H1 (cell line): ENCODE measurements at regions not wholly inside any gene's neighbourhood (a gene's known extent, or its start where the extent isn't known, plus 50 kb on each side); places are given as distances from the start of the nearest gene placed in this dataset.

ENCODE experiments used
- ATF2 ChIP-seq: IDR thresholded peaks from 2 replicates; pipeline ENCODE4 v1.6.1; 2012; ENCODE audit warnings: low read length, inconsistent platforms
- BACH1 ChIP-seq: IDR thresholded peaks from 2 replicates; pipeline ENCODE4 v1.6.1; 2012; ENCODE audit warnings: low read length, improper control_type of control experiment
- CEBPB ChIP-seq: IDR thresholded peaks from 2 replicates; pipeline ENCODE4 v1.6.1; 2012; ENCODE audit warnings: low read depth, low read length
- CHD2 ChIP-seq: IDR thresholded peaks from 2 replicates; pipeline ENCODE4 v1.6.1; 2012; ENCODE audit warnings: low read length, improper control_type of control experiment
- POLR2A ChIP-seq, 2 experiments: IDR thresholded peaks; 1 replicate in 1 of 2; 2 replicates in 1 of 2; pipeline ENCODE4 v1.6.1; 2011; ENCODE audit warnings: low read depth in 2 of 2, low read length in 2 of 2, mild to moderate bottlenecking in 2 of 2; ENCODE audit errors: control extremely low read depth in 1 of 2
- POLR2AphosphoS5 ChIP-seq: IDR thresholded peaks from 2 replicates; pipeline ENCODE4 v1.6.1; 2011; ENCODE audit warnings: low read depth, low read length
- RAD21 ChIP-seq, 2 experiments: IDR thresholded peaks in 1 of 2; conservative IDR thresholded peaks in 1 of 2; 2 replicates each; pipeline ENCODE4 v1.6.1; 2011; ENCODE audit warnings: low read depth in 2 of 2, low read length in 2 of 2, improper control_type of control experiment in 1 of 2, inconsistent platforms in 1 of 2, mild to moderate bottlenecking in 1 of 2, moderate library complexity in 1 of 2
- TEAD4 ChIP-seq: IDR thresholded peaks from 2 replicates; pipeline ENCODE4 v1.6.1; 2012; ENCODE audit warnings: low read depth, low read length, inconsistent platforms, mixed read lengths
- TF ChIP-seq, protein P1 (sequence below), 3 experiments: IDR thresholded peaks; 1 replicate in 2 of 3; 2 replicates in 1 of 3; pipeline versions ENCODE4 v1.5.1 to v1.6.1; 2011; ENCODE audit warnings: low read length in 3 of 3, mild to moderate bottlenecking in 3 of 3, inconsistent platforms in 2 of 3, low read depth in 1 of 3, moderate library complexity in 1 of 3; ENCODE audit not compliant: insufficient read depth in 1 of 3; ENCODE audit errors: control extremely low read depth in 1 of 3

DNA sequence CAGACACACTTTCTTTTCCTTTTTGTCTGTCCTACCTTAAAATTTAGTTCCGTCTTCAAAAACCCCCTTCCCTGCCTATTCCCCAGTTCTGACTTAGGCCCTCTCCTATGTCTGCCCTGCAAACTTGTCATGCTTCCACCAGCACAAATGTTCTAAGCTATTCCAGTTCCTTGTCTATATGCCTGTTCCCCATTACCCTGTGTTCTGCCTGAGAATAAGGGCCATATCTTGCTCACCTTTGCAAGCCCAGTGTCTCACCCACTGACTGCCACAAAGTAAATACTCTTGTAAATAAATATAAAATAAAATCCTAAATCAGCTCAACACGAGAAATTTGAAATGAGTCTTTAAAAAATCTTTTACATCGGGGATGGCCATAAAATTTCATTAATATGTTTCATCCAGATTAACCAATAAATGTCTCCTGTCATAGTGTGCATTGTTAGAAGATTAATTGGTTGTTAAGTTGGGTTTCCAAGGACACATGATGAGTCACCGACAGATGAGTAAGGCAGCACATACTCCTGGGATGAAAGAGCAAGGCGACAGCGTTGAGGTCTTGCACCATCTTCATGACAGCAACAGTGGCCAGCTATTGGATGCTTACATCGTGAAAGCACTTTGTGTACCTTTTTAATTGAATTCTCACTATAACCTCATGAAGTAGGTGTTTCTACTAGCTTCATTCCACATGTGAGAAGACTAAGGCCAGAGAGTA, 92.6 kb upstream of the NGF start:
- no peak for TF ChIP-seq BACH1
- no peak for TF ChIP-seq POLR2A (IDR thresholded peaks at IDR 0.05; ENCODE audit: control extremely low read depth in 1 of 2, low read depth in 2 of 2, low read length in 2 of 2)
- no peak for TF ChIP-seq RAD21 (IDR thresholded peaks at IDR 0.05 in 1 of 2, conservative IDR thresholded peaks at IDR 0.05 in 1 of 2; ENCODE audit: low read depth in 2 of 2, low read length in 2 of 2)
- TF ChIP-seq, protein P1, sequence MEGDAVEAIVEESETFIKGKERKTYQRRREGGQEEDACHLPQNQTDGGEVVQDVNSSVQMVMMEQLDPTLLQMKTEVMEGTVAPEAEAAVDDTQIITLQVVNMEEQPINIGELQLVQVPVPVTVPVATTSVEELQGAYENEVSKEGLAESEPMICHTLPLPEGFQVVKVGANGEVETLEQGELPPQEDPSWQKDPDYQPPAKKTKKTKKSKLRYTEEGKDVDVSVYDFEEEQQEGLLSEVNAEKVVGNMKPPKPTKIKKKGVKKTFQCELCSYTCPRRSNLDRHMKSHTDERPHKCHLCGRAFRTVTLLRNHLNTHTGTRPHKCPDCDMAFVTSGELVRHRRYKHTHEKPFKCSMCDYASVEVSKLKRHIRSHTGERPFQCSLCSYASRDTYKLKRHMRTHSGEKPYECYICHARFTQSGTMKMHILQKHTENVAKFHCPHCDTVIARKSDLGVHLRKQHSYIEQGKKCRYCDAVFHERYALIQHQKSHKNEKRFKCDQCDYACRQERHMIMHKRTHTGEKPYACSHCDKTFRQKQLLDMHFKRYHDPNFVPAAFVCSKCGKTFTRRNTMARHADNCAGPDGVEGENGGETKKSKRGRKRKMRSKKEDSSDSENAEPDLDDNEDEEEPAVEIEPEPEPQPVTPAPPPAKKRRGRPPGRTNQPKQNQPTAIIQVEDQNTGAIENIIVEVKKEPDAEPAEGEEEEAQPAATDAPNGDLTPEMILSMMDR (IDR thresholded peaks at IDR 0.05; ENCODE audit: control extremely low read depth in 1 of 3, insufficient read depth in 1 of 3, low read depth in 1 of 3, low read length in 3 of 3): no peak
- no peak for TF ChIP-seq TEAD4
- TF ChIP-seq POLR2AphosphoS5: no peak
- no peak for TF ChIP-seq CEBPB
- TF ChIP-seq CHD2: no peak
- no peak for TF ChIP-seq ATF2
